ENCODE measurements at regions not wholly inside any gene's neighbourhood (a gene's known extent, or its start where the extent isn't known, plus 50 kb on each side); places are given as distances from the start of the nearest gene placed in this dataset.

DNA sequence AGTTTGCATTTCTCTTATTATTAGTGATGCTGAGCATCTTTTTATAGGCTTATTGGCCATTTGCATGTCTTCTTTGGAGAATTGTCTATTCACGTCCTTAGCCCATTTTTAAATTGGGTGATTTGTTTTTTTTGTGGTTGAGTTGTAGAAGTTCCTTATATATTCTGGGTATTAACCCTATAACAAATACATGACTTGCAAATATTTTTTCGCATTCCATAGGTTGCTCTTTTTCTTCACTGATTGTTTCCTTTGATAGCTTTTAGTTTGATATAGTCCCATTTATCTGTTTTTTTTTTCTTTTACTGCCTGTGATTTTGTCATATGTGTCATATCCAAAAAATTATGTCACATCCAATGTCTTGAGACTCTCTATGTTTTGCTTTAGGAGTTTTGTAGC is 243.6 kb downstream of the GPD2 start:
- no peaks in the 10 kb centered on the region for H4K20me1 ChIP-seq (ENCODE audit: insufficient read depth, low read length)
- CTCF ChIA-PET (ENCODE audit: unreplicated experiment): no interaction called here
- no TSS peak for BruUV-seq (replicated peaks)

GRCh38 chr2:156680266-156680665 is 244.1 kb downstream of the GPD2 start:
- CTCF ChIA-PET (ENCODE audit: unreplicated experiment): no interaction called here
- POLR2A ChIA-PET: no interaction called here
- no peak overlapping the region for H3K27ac ChIP-seq (ENCODE audit: low read depth, low read length, poor library complexity, severe bottlenecking)
- no peak for DNase-seq (ENCODE audit: low spot score)
- H3K9me3 ChIP-seq (ENCODE audit: low read length): no peaks in the 10 kb centered on the region
- H3K36me3 ChIP-seq (ENCODE audit: insufficient read depth, low read length): no peaks in the 10 kb centered on the region
- H3K4me2 ChIP-seq (ENCODE audit: low read length): no peak overlapping the region
- H3K9me2 ChIP-seq (ENCODE audit: insufficient read depth, low read length): no peaks in the 10 kb centered on the region
- H2AFZ ChIP-seq (ENCODE audit: low read length): no peak overlapping the region
- intact Hi-C loops (cut with micrococcal nuclease; ENCODE audit: unreplicated experiment): no loop called here
- H3K4me1 ChIP-seq (ENCODE audit: insufficient read depth, low read length, poor library complexity, severe bottlenecking): no peaks in the 10 kb centered on the region
- no peaks in the 10 kb centered on the region for H4K20me1 ChIP-seq (ENCODE audit: insufficient read depth, low read length)
- H3K4me3 ChIP-seq (ENCODE audit: low read depth, low read length, poor library complexity, severe bottlenecking): no peak overlapping the region
- no TSS peak for BruUV-seq (replicated peaks)
- H3K79me2 ChIP-seq (ENCODE audit: insufficient read depth, low read depth, low read length): no peaks in the 10 kb centered on the region
- TF ChIP-seq, protein P1, sequence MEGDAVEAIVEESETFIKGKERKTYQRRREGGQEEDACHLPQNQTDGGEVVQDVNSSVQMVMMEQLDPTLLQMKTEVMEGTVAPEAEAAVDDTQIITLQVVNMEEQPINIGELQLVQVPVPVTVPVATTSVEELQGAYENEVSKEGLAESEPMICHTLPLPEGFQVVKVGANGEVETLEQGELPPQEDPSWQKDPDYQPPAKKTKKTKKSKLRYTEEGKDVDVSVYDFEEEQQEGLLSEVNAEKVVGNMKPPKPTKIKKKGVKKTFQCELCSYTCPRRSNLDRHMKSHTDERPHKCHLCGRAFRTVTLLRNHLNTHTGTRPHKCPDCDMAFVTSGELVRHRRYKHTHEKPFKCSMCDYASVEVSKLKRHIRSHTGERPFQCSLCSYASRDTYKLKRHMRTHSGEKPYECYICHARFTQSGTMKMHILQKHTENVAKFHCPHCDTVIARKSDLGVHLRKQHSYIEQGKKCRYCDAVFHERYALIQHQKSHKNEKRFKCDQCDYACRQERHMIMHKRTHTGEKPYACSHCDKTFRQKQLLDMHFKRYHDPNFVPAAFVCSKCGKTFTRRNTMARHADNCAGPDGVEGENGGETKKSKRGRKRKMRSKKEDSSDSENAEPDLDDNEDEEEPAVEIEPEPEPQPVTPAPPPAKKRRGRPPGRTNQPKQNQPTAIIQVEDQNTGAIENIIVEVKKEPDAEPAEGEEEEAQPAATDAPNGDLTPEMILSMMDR (conservative IDR thresholded peaks at IDR 0.05; ENCODE audit: low read length): no peak
- no peak for TF ChIP-seq EZH2phosphoT487 (IDR thresholded peaks at IDR 0.05; ENCODE audit: borderline replicate concordance, low read depth, low read length)

More for the DNA sequence above, 243.6 kb downstream of the GPD2 start:
- H3K36me3 ChIP-seq (ENCODE audit: insufficient read depth, low read length): no peaks in the 10 kb centered on the region
- DNase-seq (ENCODE audit: low spot score): no peak
- no peaks in the 10 kb centered on the region for H3K79me2 ChIP-seq (ENCODE audit: insufficient read depth, low read depth, low read length)
- H3K9me2 ChIP-seq (ENCODE audit: insufficient read depth, low read length): no peaks in the 10 kb centered on the region
- H3K4me2 ChIP-seq (ENCODE audit: low read length): no peak overlapping the region
- no peak overlapping the region for H2AFZ ChIP-seq (ENCODE audit: low read length)
- POLR2A ChIA-PET: no interaction called here
- H3K4me1 ChIP-seq (ENCODE audit: insufficient read depth, low read length, poor library complexity, severe bottlenecking): no peaks in the 10 kb centered on the region
- no peak overlapping the region for H3K27ac ChIP-seq (ENCODE audit: low read depth, low read length, poor library complexity, severe bottlenecking)
- intact Hi-C loops (cut with micrococcal nuclease; ENCODE audit: unreplicated experiment): no loop called here
- no peak overlapping the region for H3K4me3 ChIP-seq (ENCODE audit: low read depth, low read length, poor library complexity, severe bottlenecking)
- H3K9me3 ChIP-seq (ENCODE audit: low read length): no peaks in the 10 kb centered on the region
- TF ChIP-seq, protein P1 (conservative IDR thresholded peaks at IDR 0.05; ENCODE audit: low read length): no peak
- no peak for TF ChIP-seq EZH2phosphoT487 (IDR thresholded peaks at IDR 0.05; ENCODE audit: borderline replicate concordance, low read depth, low read length)

DNA sequence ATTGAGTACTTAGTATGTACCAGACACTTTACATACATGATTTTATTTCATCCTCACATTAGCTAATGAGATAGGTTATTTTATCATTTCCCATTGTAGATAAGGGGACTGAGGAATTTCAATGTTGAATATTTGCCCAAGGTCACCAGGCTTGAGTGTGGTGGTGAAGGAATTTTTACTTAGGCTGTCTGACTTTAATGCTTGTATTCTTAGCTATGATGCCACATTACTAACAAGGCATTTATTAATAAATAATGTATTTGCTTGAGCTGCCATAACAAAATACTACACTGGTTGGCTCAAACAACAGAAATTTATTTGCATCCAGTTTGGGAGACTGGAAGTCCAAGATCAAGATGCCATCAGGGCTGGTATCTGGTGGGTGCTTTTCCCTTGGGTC is 250.9 kb downstream of the GPD2 start:
- CTCF ChIA-PET (ENCODE audit: unreplicated experiment): no interaction called here
- intact Hi-C loops (cut with micrococcal nuclease; ENCODE audit: unreplicated experiment): no loop called here
- DNase-seq (ENCODE audit: low spot score): no peak
- H3K79me2 ChIP-seq (ENCODE audit: insufficient read depth, low read depth, low read length): no peaks in the 10 kb centered on the region
- no peaks in the 10 kb centered on the region for H4K20me1 ChIP-seq (ENCODE audit: insufficient read depth, low read length)
- POLR2A ChIA-PET: no interaction called here
- no peaks in the 10 kb centered on the region for H3K9me3 ChIP-seq (ENCODE audit: low read length)
- no peak overlapping the region for H3K27ac ChIP-seq (ENCODE audit: low read depth, low read length, poor library complexity, severe bottlenecking)
- H3K4me1 ChIP-seq (ENCODE audit: insufficient read depth, low read length, poor library complexity, severe bottlenecking): no peaks in the 10 kb centered on the region
- H3K36me3 ChIP-seq (ENCODE audit: insufficient read depth, low read length): no peaks in the 10 kb centered on the region
- no peak overlapping the region for H3K4me2 ChIP-seq (ENCODE audit: low read length)
- H3K9me2 ChIP-seq (ENCODE audit: insufficient read depth, low read length): no peaks in the 10 kb centered on the region
- H2AFZ ChIP-seq (ENCODE audit: low read length): no peak overlapping the region
- no TSS peak for BruUV-seq (replicated peaks)
- TF ChIP-seq, protein P1 (conservative IDR thresholded peaks at IDR 0.05; ENCODE audit: low read length): no peak
- no peak for TF ChIP-seq EZH2phosphoT487 (IDR thresholded peaks at IDR 0.05; ENCODE audit: borderline replicate concordance, low read depth, low read length)
- H3K4me3 ChIP-seq (ENCODE audit: low read depth, low read length, poor library complexity, severe bottlenecking): no peak overlapping the region

All from OCI-LY7 (cell line).